ENCODE measurements at regions not wholly inside any gene's neighbourhood (a gene's known extent, or its start where the extent isn't known, plus 50 kb on each side); places are given as distances from the start of the nearest gene placed in this dataset.
"Not testable (repeated sequence)": the region's sequence is repeated elsewhere in the genome, so short reads cannot be mapped to it uniquely, and the experiment has no call there.

DNA sequence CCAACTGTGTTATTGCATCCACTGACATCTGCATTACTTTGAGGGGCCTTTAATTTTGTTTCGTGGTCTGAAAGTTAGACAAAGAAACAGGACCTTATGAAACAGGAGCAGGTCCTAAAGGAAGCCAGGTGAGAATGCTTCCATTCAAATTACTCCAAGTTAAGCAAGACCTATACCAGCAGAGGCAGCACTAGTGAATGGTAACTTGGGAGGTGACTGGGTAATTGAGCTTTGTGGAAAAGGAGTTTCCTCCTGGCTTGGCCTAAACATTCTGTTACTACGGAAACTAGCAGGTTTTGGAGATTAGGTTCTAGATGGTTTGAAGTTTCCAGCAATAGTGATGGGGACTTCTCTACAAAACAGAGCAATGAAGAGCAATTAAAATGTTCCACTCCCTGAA is 173.5 kb downstream of the NKX6-1 start:
- H3K27me3 ChIP-seq (ENCODE audit: control insufficient read depth in 3 of 3, insufficient read depth in 3 of 3, low read length in 3 of 3): peaks cover 0 to 3% (median 0%) of the 10 kb centered on the region in 3 donors
- H3K9me3 ChIP-seq (ENCODE audit: control insufficient read depth in 2 of 2, insufficient read depth in 1 of 2, low read depth in 1 of 2, low read length in 1 of 2): no peaks in the 10 kb centered on the region
- no peaks in the 10 kb centered on the region for H3K4me1 ChIP-seq (ENCODE audit: control insufficient read depth in 3 of 3, insufficient read depth in 2 of 3, low read depth in 1 of 3, low read length in 2 of 3)
- no peak for DNase-seq
- WGBS, 3 donors: 68 to 82% (median 73%) methylated on average over 2 of the region's 2 CpGs
- no peak overlapping the region for H3K27ac ChIP-seq (ENCODE audit: low read depth in 1 of 3, low read length in 2 of 3)
- H3K4me3 ChIP-seq (ENCODE audit: low read depth in 1 of 3, low read length in 3 of 3): no peak overlapping the region
- no peaks in the 10 kb centered on the region for H3K36me3 ChIP-seq (ENCODE audit: control insufficient read depth in 3 of 3, insufficient read depth in 2 of 3, low read depth in 1 of 3, low read length in 3 of 3)
- no peak for FAIRE-seq

DNA sequence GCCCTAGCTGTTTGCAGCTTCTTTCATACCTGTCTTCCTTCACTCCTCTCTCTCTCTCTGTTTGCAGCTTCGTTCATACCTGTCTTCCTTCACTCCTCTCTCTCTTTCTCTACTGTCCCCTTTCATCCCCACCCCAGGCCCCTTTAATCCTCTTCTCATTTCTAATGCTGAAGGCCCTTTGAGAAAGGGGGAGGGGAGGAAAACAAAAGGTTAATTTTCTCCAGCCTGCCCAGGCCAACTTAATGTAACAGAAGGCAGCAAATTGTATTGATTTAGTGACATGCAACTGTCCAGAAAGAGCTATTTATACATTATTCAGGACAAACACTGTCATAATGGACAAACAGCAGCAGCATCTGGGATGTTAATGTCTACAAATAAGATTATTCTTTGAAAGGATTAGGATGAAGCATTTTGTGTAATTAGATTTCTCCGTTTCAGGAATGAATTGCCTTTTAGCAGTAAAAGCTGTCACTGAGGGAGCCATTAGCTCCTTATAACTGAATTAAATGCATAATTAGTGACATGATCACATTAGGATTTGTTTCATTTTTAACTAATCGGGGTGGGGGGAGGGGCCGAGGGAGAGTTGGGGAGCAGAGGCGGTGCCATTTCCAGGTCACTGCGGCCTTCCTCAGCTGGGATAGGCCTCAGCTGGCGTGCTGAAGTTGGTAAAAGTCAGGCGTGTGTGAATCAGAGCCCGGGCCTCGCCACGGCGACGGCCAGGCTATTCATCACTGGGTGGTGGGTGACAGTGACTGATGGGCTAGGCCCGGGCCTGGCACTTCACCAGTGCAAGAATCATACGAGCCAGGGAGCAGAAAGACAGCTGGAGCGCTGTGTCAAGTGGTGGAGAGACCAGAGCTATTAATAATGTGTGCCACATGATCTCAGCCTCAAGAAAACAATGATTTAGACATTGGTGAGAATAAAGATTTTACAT is 174.5 kb downstream of the NKX6-1 start:
- H3K4me3 ChIP-seq (ENCODE audit: low read depth in 1 of 3, low read length in 3 of 3): no peak overlapping the region
- H3K9me3 ChIP-seq (ENCODE audit: control insufficient read depth in 2 of 2, insufficient read depth in 1 of 2, low read depth in 1 of 2, low read length in 1 of 2): no peaks in the 10 kb centered on the region
- H3K4me1 ChIP-seq (ENCODE audit: control insufficient read depth in 3 of 3, insufficient read depth in 2 of 3, low read depth in 1 of 3, low read length in 2 of 3): no peaks in the 10 kb centered on the region
- H3K27ac ChIP-seq (ENCODE audit: low read depth in 1 of 3, low read length in 2 of 3): no peak overlapping the region
- H3K27me3 ChIP-seq (ENCODE audit: control insufficient read depth in 3 of 3, insufficient read depth in 3 of 3, low read length in 3 of 3): peaks cover 0 to 3% (median 0%) of the 10 kb centered on the region in 3 donors
- DNase-seq (no peak), FAIRE-seq (no peak)
- no peaks in the 10 kb centered on the region for H3K36me3 ChIP-seq (ENCODE audit: control insufficient read depth in 3 of 3, insufficient read depth in 2 of 3, low read depth in 1 of 3, low read length in 3 of 3)
- 40 to 67% (median 58%) methylated on average over 16 of the region's 16 CpGs for whole genome bisulfite sequencing, 3 donors

DNA sequence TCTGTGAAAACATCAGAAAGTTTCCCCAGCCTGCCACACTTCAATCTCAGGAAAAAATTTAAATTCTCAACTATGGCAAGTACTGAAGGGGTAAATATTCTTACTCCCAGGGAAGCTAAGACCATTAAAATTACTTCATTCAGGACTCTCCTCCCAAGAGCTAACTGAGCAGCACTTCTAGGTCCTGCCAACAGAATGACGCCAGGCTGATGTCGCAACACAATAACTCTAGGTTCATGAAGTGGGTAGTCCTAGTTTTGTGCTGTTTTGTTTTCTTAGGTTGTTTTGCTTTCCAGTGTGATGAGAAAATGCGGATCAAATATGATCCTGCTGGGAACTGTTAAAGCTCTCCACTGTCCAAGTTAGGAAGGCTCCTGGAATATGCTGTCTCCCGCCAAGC is 180.0 kb downstream of the NKX6-1 start:
- no peaks in the 10 kb centered on the region for H3K9me3 ChIP-seq (ENCODE audit: control insufficient read depth in 2 of 2, insufficient read depth in 1 of 2, low read depth in 1 of 2, low read length in 1 of 2)
- H3K27ac ChIP-seq (ENCODE audit: low read depth in 1 of 3, low read length in 2 of 3): no peak overlapping the region
- no peaks in the 10 kb centered on the region for H3K4me1 ChIP-seq (ENCODE audit: control insufficient read depth in 3 of 3, insufficient read depth in 2 of 3, low read depth in 1 of 3, low read length in 2 of 3)
- FAIRE-seq (no peak), DNase-seq (no peak)
- H3K4me3 ChIP-seq (ENCODE audit: low read depth in 1 of 3, low read length in 3 of 3): no peak overlapping the region
- 61 to 73% (median 72%) methylated on average over 4 of the region's 4 CpGs for WGBS, 3 donors
- no peaks in the 10 kb centered on the region for H3K36me3 ChIP-seq (ENCODE audit: control insufficient read depth in 3 of 3, insufficient read depth in 2 of 3, low read depth in 1 of 3, low read length in 3 of 3)
- H3K27me3 ChIP-seq (ENCODE audit: control insufficient read depth in 3 of 3, insufficient read depth in 3 of 3, low read length in 3 of 3): peaks cover 0 to 8% (median 2%) of the 10 kb centered on the region in 3 donors

DNA sequence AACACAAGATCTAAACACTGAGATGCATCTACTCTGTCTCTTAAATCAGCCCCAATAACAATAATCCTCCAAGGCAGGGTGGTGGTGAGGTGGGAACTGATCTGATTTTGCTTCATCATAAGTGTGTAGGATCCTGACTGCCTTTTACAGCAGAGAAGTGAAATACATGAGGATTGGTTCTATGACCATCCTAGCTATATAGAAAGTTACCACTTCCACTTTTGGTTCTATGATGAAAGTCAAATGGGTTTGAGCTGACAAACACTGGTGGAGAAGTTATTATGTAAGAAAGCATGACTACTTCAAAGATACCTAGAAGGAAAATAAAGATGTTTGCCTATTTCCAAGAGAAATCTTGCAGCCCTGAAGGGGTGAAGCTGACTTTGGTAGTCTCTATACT is 181.6 kb downstream of the NKX6-1 start:
- no peaks in the 10 kb centered on the region for H3K4me1 ChIP-seq (ENCODE audit: control insufficient read depth in 3 of 3, insufficient read depth in 2 of 3, low read depth in 1 of 3, low read length in 2 of 3)
- DNase-seq (no peak), FAIRE-seq (no peak)
- H3K9me3 ChIP-seq (ENCODE audit: control insufficient read depth in 2 of 2, insufficient read depth in 1 of 2, low read depth in 1 of 2, low read length in 1 of 2): no peaks in the 10 kb centered on the region
- no peak overlapping the region for H3K4me3 ChIP-seq (ENCODE audit: low read depth in 1 of 3, low read length in 3 of 3)
- no peak overlapping the region for H3K27ac ChIP-seq (ENCODE audit: low read depth in 1 of 3, low read length in 2 of 3)
- H3K36me3 ChIP-seq (ENCODE audit: control insufficient read depth in 3 of 3, insufficient read depth in 2 of 3, low read depth in 1 of 3, low read length in 3 of 3): no peaks in the 10 kb centered on the region
- peaks cover 0 to 8% (median 0%) of the 10 kb centered on the region in 3 donors for H3K27me3 ChIP-seq (ENCODE audit: control insufficient read depth in 3 of 3, insufficient read depth in 3 of 3, low read length in 3 of 3)

DNA sequence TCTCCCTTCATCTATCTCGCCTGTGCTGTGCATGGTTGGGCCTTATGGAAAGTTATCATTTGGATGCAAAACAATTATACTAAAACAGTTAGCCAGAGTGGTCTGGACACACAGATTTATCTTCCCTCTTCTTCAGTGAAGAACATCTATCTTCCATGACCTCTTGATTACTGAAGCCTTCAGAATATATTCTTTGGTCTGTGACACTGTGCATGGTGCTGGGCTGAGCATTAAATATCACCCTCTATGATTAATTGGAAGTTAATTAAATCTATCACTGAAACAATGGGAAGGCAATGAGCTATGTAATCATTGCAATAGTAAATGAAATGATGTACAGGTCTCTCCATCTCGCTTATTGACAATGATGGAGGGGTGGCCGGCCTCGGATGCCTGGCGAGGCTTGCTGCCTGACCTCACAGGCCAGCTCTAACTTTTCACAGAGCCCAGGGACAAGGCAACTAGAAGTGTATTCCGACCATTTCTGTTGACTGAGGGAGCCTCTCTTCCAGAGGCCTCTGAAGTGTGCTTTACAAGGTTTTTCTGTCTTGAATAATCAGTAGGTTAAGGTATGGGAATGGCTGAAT is 186.6 kb downstream of the NKX6-1 start:
- FAIRE-seq: no peak
- no peaks in the 10 kb centered on the region for H3K36me3 ChIP-seq (ENCODE audit: control insufficient read depth in 3 of 3, insufficient read depth in 2 of 3, low read depth in 1 of 3, low read length in 3 of 3)

DNA sequence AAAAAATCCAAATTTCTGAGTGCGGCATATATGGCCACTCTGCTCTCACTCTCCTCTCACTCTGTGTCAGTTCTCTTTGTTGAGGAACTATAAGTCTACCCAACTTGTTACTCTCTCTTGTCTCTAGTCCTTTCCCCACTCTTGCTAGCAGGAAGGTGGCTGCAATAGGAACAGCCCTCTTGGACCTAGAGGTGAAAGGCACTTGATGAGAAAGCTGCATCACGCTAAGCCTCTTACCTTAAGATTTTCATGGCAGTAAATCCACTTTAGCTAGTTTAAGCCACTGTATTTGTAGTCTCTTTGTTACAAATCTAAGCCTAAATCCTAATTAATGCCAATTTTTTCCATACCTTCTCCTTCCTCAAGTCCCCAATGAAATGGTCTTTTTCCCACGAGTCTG is 189.9 kb downstream of the NKX6-1 start:
- DNase-seq (no peak), FAIRE-seq (no peak)
- H3K27ac ChIP-seq (ENCODE audit: low read depth in 1 of 3, low read length in 2 of 3): no peak overlapping the region
- H3K4me3 ChIP-seq (ENCODE audit: low read depth in 1 of 3, low read length in 3 of 3): no peak overlapping the region
- no peaks in the 10 kb centered on the region for H3K4me1 ChIP-seq (ENCODE audit: control insufficient read depth in 3 of 3, insufficient read depth in 2 of 3, low read depth in 1 of 3, low read length in 2 of 3)
- H3K9me3 ChIP-seq (ENCODE audit: control insufficient read depth in 2 of 2, insufficient read depth in 1 of 2, low read depth in 1 of 2, low read length in 1 of 2): no peaks in the 10 kb centered on the region
- H3K27me3 ChIP-seq (ENCODE audit: control insufficient read depth in 3 of 3, insufficient read depth in 3 of 3, low read length in 3 of 3): no peaks in the 10 kb centered on the region
- 85 to 91% (median 86%) methylated on average over 3 of the region's 3 CpGs for WGBS, 3 donors
- no peaks in the 10 kb centered on the region for H3K36me3 ChIP-seq (ENCODE audit: control insufficient read depth in 3 of 3, insufficient read depth in 2 of 3, low read depth in 1 of 3, low read length in 3 of 3)

More for the DNA sequence above, 186.6 kb downstream of the NKX6-1 start:
- Histone ChIP-seq H3K9me3 (ENCODE audit: control insufficient read depth in 2 of 2, insufficient read depth in 1 of 2, low read depth in 1 of 2, low read length in 1 of 2) (no peaks in the 10 kb centered on the region), H3K27ac (ENCODE audit: low read depth in 1 of 3, low read length in 2 of 3) (no peak overlapping the region), H3K27me3 (ENCODE audit: control insufficient read depth in 3 of 3, insufficient read depth in 3 of 3, low read length in 3 of 3) (peaks cover 0 to 3% (median 0%) of the 10 kb centered on the region in 3 donors), H3K4me1 (ENCODE audit: control insufficient read depth in 3 of 3, insufficient read depth in 2 of 3, low read depth in 1 of 3, low read length in 2 of 3) (no peaks in the 10 kb centered on the region), H3K4me3 (ENCODE audit: low read depth in 1 of 3, low read length in 3 of 3) (no peak overlapping the region)
- no peak for DNase-seq
- 83% methylated on average over 6 of the region's 6 CpGs for WGBS, 3 donors

DNA sequence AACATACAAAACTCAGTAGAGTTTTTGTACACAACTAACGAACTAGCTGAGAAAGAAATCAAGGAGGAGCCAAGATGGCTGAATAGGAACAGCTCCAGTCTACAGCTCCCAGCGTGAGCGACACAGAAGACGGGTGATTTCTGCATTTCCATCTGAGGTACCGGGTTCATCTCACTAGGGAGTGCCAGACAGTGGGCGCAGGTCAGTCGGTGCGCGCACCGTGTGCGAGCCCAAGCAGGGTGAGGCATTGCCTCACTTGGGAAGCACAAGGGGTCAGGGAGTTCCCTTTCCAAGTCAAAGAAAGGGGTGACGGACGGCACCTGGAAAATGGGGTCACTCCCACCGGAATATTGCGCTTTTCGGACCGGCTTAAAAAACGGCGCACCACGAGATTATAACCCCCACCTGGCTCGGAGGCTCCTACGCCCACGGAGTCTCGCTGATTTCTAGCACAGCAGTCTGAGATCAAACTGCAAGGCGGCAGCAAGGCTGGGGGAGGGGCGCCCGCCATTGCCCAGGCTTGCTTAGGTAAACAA is 200.3 kb downstream of the NKX6-1 start:
- not testable (repeated sequence) for H3K9me3 ChIP-seq (ENCODE audit: control insufficient read depth in 2 of 2, insufficient read depth in 1 of 2, low read depth in 1 of 2, low read length in 1 of 2); H3K27me3 ChIP-seq (ENCODE audit: control insufficient read depth in 3 of 3, insufficient read depth in 3 of 3, low read length in 3 of 3); H3K4me1 ChIP-seq (ENCODE audit: control insufficient read depth in 3 of 3, insufficient read depth in 2 of 3, low read depth in 1 of 3, low read length in 2 of 3); FAIRE-seq; H3K36me3 ChIP-seq (ENCODE audit: control insufficient read depth in 3 of 3, insufficient read depth in 2 of 3, low read depth in 1 of 3, low read length in 3 of 3); H3K27ac ChIP-seq (ENCODE audit: low read depth in 1 of 3, low read length in 2 of 3); H3K4me3 ChIP-seq (ENCODE audit: low read depth in 1 of 3, low read length in 3 of 3); DNase-seq
- WGBS, 3 donors: 78 to 92% (median 79%) methylated on average over 21 to 27 of the region's 27 CpGs

DNA sequence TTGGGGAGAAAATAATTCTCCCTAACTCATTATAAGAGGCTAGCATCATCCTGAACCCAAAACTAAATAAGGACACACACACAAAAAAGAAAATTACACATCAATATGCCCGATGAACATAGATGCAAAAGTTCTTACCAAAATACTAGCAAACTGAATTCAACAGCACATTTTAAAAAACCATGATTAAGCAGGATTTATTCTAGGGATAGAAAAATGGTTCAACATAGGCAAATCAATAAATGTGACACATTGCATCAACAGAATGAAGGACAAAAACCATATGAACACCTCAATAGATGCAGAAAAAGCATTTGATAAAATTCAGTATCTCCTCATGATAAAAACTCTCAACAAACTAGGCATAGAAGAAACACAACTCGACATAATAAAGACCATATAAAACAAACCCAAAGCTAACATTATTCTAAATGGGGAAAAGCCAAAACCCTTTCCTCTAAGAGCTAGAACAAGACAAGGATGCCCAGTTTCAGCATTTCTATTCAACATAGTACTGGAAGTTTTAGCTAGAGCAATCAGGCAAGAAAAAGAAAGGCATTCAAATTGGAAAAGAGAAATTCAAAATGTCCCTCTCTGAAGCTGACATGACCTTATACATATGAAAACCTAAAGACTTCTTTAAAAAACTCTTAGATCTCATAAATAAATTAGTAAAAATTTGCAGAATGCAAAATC is 200.9 kb downstream of the NKX6-1 start:
- Histone ChIP-seq H3K36me3 (ENCODE audit: control insufficient read depth in 3 of 3, insufficient read depth in 2 of 3, low read depth in 1 of 3, low read length in 3 of 3) (no peaks in the 10 kb centered on the region), H3K27ac (ENCODE audit: low read depth in 1 of 3, low read length in 2 of 3) (no peak overlapping the region)
- 71 to 83% (median 82%) methylated on average over 2 of the region's 2 CpGs for WGBS, 3 donors

More for the DNA sequence above, 200.9 kb downstream of the NKX6-1 start:
- Histone ChIP-seq H3K4me3 (ENCODE audit: low read depth in 1 of 3, low read length in 3 of 3) (no peak overlapping the region), H3K27me3 (ENCODE audit: control insufficient read depth in 3 of 3, insufficient read depth in 3 of 3, low read length in 3 of 3) (no peaks in the 10 kb centered on the region), H3K4me1 (ENCODE audit: control insufficient read depth in 3 of 3, insufficient read depth in 2 of 3, low read depth in 1 of 3, low read length in 2 of 3) (no peaks in the 10 kb centered on the region), H3K9me3 (ENCODE audit: control insufficient read depth in 2 of 2, insufficient read depth in 1 of 2, low read depth in 1 of 2, low read length in 1 of 2) (no peaks in the 10 kb centered on the region)
- FAIRE-seq: no peak
- DNase-seq: no peak
